ENCODE measurements at regions not wholly inside any gene's neighbourhood (a gene's known extent, or its start where the extent isn't known, plus 50 kb on each side); places are given as distances from the start of the nearest gene placed in this dataset.
A peak's percentile ranks its signal among the peaks of the same experiment; 100 is the strongest.

DNA sequence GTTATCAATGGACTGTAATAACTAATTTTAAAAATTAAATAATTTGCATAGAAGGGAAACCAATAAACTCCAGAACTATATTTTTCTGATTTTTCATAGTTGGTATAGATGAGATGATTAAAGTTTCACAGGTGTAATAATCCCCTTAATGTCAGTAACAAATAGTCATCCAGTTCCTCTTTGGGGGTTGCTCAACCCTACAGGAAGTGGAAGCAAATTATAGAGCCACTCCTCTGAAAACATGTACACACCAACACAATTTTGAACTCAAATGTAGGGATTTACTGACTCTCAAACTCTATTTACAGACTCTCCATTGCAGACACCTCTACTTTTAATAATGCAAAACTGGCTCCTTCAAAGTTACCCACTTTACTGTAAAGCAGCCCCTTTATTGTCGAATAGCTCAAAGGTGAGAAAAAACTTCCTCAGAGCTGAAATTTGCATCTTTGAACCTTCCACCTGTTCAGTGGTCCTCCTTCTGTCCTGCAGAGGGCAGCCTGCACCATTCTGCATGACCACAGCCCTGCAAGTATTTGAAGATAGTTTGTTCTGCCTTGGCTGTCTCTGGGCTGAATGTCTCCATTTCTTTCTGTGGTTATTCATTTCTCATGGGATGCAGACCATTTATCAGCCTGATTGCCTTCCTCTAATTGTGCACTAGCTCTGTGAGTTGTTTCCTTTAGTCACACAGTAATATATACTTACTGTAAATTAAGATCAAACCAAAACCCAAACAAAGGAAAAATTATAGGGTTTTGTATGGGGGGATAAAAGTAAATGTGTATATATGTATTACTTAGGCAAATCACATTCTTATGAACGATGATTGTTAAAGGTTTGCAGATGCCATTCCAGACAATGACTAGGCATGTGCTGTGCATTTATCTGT is 383.2 kb upstream of the SGCD start:
- no peak overlapping the region for H3K4me3 ChIP-seq (ENCODE audit: low read depth, low read length)
- TF ChIP-seq, protein P1, sequence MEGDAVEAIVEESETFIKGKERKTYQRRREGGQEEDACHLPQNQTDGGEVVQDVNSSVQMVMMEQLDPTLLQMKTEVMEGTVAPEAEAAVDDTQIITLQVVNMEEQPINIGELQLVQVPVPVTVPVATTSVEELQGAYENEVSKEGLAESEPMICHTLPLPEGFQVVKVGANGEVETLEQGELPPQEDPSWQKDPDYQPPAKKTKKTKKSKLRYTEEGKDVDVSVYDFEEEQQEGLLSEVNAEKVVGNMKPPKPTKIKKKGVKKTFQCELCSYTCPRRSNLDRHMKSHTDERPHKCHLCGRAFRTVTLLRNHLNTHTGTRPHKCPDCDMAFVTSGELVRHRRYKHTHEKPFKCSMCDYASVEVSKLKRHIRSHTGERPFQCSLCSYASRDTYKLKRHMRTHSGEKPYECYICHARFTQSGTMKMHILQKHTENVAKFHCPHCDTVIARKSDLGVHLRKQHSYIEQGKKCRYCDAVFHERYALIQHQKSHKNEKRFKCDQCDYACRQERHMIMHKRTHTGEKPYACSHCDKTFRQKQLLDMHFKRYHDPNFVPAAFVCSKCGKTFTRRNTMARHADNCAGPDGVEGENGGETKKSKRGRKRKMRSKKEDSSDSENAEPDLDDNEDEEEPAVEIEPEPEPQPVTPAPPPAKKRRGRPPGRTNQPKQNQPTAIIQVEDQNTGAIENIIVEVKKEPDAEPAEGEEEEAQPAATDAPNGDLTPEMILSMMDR (IDR thresholded peaks at IDR 0.05; ENCODE audit: borderline replicate concordance, insufficient read depth, low read depth, low read length) = peak; percentile 74; the same call in 1 of the 2 replicates

DNA sequence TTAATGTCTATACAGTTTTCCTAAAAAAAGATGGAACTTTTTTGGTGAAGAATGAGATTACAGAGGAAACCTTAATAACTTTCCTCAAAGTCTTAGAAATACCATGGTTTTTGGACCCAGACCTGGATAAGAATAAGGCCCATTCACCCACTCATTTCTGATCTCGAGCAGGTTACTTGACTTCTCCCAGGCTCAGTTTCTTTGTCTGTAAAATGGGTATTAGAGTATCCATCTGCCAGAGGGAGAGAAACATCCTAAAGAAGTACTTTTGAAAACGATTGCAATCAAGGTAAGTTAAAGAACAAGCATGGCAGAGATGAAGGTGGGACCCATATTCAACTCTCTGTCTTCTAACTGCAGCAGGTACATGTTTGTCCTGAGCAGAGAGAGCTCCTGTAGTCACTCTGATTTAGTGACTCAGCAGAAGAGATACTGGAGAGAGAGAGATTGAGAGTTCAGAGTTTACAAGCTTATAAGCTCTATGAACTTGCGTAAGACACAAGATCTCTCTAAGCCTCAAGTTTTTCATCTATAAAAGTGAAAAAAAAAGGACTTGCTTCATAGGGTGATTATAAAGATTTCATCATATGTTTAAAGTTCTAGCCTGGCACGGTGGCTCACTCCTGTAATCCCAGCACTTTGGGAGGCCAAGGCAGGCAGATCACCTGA is 379.4 kb upstream of the SGCD start:
- H3K4me3 ChIP-seq (ENCODE audit: low read depth, low read length) = no peak overlapping the region
- TF ChIP-seq, protein P1 (IDR thresholded peaks at IDR 0.05; ENCODE audit: borderline replicate concordance, insufficient read depth, low read depth, low read length) = no peak

DNA sequence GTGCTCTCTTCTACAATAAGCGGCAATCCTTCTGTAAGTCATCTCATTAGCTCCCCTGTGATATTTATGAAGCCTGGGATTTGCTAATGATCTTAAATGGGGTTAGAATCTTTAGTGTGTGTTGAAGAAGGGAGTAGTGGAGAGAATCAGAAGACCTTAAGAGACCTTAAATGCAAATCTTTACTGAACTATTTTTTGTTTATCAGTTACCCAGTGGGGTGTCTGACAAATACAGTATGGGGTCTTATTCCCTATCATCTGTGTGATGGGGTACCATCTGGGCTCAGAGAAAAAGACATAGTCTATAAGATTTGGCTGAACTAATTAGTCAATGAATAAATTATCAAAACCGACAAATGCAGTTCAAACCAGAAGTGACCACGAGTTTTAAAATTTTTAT is 378.4 kb upstream of the SGCD start:
- H3K4me3 ChIP-seq (ENCODE audit: low read depth, low read length) = no peak overlapping the region
- TF ChIP-seq, protein P1 (IDR thresholded peaks at IDR 0.05; ENCODE audit: borderline replicate concordance, insufficient read depth, low read depth, low read length) = no peak

DNA sequence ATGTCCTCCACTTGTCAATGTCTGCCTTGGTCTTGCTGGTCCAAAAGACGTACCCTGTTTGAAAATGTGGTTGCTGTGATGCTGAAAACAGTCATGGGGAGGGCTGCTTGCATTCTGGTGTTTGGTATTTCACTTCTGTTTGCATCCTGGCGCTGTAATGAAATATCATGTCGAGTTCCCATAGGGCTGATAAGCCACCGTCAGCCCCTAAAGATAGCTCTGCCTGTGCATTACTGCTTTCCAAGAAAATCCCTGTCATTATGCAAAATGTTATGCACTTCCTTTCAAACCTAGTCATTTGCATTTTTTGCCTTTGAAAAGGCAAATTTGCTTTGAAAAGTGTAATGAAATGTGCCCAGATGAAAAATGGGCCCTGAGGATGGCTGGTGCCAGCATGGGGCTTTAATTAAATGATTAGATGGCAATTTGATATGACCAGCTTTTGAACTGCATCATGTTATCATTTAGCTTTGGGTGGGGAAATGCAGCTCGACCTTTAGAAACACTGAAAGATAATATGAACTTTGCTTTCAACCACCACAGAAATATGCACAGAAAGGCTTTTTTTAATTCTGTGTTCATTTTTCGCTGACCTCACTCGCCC is 374.4 kb upstream of the SGCD start:
- no peak overlapping the region for H3K4me3 ChIP-seq (ENCODE audit: low read depth, low read length)
- TF ChIP-seq, protein P1 (IDR thresholded peaks at IDR 0.05; ENCODE audit: borderline replicate concordance, insufficient read depth, low read depth, low read length) = no peak

DNA sequence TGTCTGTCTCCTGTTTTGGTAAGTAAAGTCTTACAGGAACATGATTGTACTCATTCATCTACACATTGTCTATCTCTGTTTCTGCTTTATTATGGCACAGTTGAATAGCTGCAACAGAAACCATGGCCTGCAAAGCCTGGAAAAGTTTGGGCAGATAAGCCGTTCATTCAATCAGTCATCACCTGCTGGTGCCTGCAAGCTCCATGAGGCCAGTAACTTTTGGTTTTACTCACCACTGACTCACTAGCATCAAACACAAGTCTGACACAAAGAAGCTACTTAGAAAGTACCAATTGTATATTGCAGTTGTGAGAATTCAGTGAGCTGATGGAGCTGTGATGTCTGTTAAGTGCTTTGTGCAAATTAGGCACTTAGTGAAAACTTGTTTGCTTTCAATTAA is 373.6 kb upstream of the SGCD start:
- no peak overlapping the region for H3K4me3 ChIP-seq (ENCODE audit: low read depth, low read length)
- TF ChIP-seq, protein P1 (IDR thresholded peaks at IDR 0.05; ENCODE audit: borderline replicate concordance, insufficient read depth, low read depth, low read length) = no peak

DNA sequence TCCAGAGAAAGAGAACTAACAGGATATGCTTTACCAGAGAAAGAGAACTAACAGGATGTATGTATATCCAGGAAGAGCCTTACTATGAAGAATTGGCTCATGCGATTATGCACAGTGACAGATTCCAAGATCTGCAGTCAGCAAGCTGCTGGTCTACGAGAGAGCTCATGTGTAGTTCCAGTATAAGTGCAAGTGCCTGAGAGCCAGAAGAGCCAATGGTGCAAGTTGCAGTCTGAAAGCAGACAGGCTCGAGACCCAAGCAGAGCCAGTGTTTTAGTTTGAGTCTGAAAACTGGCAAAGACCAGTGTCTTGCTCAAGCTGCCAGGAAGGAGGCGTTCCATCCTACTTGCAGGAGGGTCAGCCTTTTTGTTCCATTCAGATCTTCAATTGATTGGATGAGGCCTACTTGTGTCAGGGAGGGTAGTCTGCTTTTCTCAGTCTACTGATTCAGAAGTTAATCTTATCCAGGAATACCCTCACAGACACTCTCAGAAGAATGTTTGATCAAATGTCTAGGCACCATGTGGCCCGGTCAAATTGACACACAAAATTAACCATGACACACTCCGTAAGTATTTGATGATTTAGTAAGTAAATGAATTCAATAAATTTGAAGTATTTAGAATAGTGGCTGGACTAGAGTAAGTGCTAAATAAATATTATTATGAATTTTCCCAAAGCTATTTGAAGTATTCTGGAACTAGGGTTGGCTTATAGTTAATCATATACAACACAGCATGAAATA is 372.1 kb upstream of the SGCD start:
- TF ChIP-seq, protein P1 (IDR thresholded peaks at IDR 0.05; ENCODE audit: borderline replicate concordance, insufficient read depth, low read depth, low read length) = no peak

More for the DNA sequence above, 372.1 kb upstream of the SGCD start:
- H3K4me3 ChIP-seq (ENCODE audit: low read depth, low read length) = no peak overlapping the region

Data from GM12875 (cell line).